PC-9 (cell line): ENCODE measurements at regions not wholly inside any gene's neighbourhood (a gene's known extent, or its start where the extent isn't known, plus 50 kb on each side); places are given as distances from the start of the nearest gene placed in this dataset.

Source experiments
- BruUV-seq: library from RNA; stranded (reverse); fragments of 400-500 nt; replicated peaks from 2 replicates; lab custom pipeline; 2021; lab: Mats Ljungman, UMichigan
- CTCF ChIA-PET: fragments of 300-600 bp; sonication (Branson Sonifier 250); formaldehyde crosslinking; loops from one replicate; lab custom pipeline; 2022; ENCODE audit warnings: antibody characterized with exemption; lab: Charles Lee
- POLR2A ChIA-PET: fragments of 300-600 bp; sonication (Branson Sonifier 250); formaldehyde crosslinking; loops from one replicate; lab custom pipeline; 2022; ENCODE audit warnings: antibody characterized with exemption; ENCODE audit not compliant: unreplicated experiment; lab: Charles Lee
- DNase-seq, 2 experiments: peaks; one replicate each; pipeline versions ENCODE4 v3.0.0 to v3.0.0-alpha.2; 2015 to 2022; ENCODE audit warnings: mixed read lengths in 1 of 2
- H2AFZ ChIP-seq: fragments of 200-600 bp; sonication (generic); 2 replicates; pipeline ENCODE4 v1.8.1; 2017; ENCODE audit warnings: antibody characterized with exemption
- H3F3A ChIP-seq: fragments of 200-600 bp; sonication (generic); 2 replicates; pipeline ENCODE4 v1.8.1; 2017; ENCODE audit warnings: antibody characterized with exemption, mild to moderate bottlenecking, low read depth; ENCODE audit not compliant: insufficient read depth
- H3K27ac ChIP-seq: fragments of 200-600 bp; sonication (generic); 2 replicates; pipeline ENCODE4 v1.6.1; 2016; ENCODE audit warnings: mixed run types
- H3K27me3 ChIP-seq: fragments of 200-600 bp; sonication (generic); 2 replicates; pipeline ENCODE4 v1.6.1; 2016; ENCODE audit warnings: low read depth, mixed run types; ENCODE audit not compliant: insufficient read depth
- H3K36me3 ChIP-seq: fragments of 200-600 bp; sonication (generic); 2 replicates; pipeline ENCODE4 v1.6.1; 2016; ENCODE audit warnings: low read depth, mixed run types
- H3K4me1 ChIP-seq: fragments of 200-600 bp; sonication (generic); replicated peaks from 2 replicates; pipeline ENCODE4 v1.6.1; 2016; ENCODE audit warnings: mixed run types; ENCODE audit not compliant: insufficient read depth
- H3K4me2 ChIP-seq: fragments of 200-600 bp; sonication (generic); 2 replicates; pipeline ENCODE4 v1.6.1; 2017; ENCODE audit warnings: mixed run types
- H3K4me3 ChIP-seq: fragments of 200-600 bp; sonication (generic); 2 replicates; pipeline ENCODE4 v1.6.1; 2016; ENCODE audit warnings: mixed run types
- H3K79me2 ChIP-seq: fragments of 200-600 bp; sonication (generic); 2 replicates; pipeline ENCODE4 v1.6.1; 2017; ENCODE audit warnings: low read depth, mixed run types
- H3K9me2 ChIP-seq: fragments of 200-600 bp; sonication (generic); 2 replicates; pipeline ENCODE4 v1.8.1; 2017; ENCODE audit warnings: mild to moderate bottlenecking; ENCODE audit not compliant: insufficient read depth
- H3K9me3 ChIP-seq: fragments of 200-600 bp; sonication (generic); 2 replicates; pipeline ENCODE4 v1.8.1; 2016; ENCODE audit warnings: low read depth; ENCODE audit not compliant: insufficient read depth
- H4K20me1 ChIP-seq: fragments of 200-600 bp; sonication (generic); 2 replicates; pipeline ENCODE4 v1.8.1; 2017; ENCODE audit not compliant: insufficient read depth
- CTCF ChIP-seq: fragments of 200-600 bp; sonication (generic); conservative IDR thresholded peaks from 2 replicates; pipeline ENCODE4 v1.6.1; 2017; ENCODE audit warnings: mixed run types, antibody characterized with exemption, mild to moderate bottlenecking, moderate library complexity
- EZH2 ChIP-seq: fragments of 200-600 bp; sonication (generic); IDR thresholded peaks from 2 replicates; pipeline ENCODE4 v1.8.0; 2017; ENCODE audit warnings: antibody characterized with exemption, low read depth
- intact Hi-C: fragments of 100-400 bp; cut with micrococcal nuclease; formaldehyde crosslinking; loops from one replicate; pipeline ENCODE4 v1.10.0; 2022; ENCODE audit not compliant: unreplicated experiment

DNA sequence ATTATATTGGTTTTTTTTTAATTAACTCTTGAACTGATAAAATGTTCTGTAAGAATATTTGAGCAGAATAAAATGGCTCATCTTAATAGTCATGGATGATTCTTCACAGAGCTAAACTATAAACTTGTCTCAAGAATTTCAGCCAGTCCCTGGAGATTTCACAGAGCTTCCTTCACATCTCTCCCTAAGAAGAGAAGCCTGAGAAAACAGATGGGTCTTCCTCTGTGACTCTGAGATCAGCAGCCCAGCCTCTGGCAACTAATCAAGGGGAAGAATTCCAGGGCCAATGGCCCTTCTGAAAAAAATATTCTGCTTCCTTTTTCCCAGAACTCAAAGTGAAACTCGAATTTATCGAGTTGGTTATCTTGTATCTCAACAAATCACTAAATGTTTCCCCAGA lies 122.2 kb upstream of the ITGA1 start:
- no peak overlapping the region for H3K27ac ChIP-seq
- no peak for DNase-seq
- no peaks in the 10 kb centered on the region for H3K9me3 ChIP-seq
- H2AFZ ChIP-seq = no peak overlapping the region
- no peaks in the 10 kb centered on the region for H3K4me1 ChIP-seq
- BruUV-seq = no TSS peak
- no peaks in the 10 kb centered on the region for H3K27me3 ChIP-seq
- TF ChIP-seq CTCF (no peak), EZH2 (no peak)
- ChIA-PET CTCF (no interaction called here), POLR2A (no interaction called here)
- intact Hi-C loops = no loop called here
- H3F3A ChIP-seq = no peaks in the 10 kb centered on the region
- no peaks in the 10 kb centered on the region for H4K20me1 ChIP-seq
- H3K4me2 ChIP-seq = no peak overlapping the region
- no peaks in the 10 kb centered on the region for H3K36me3 ChIP-seq
- no peaks in the 10 kb centered on the region for H3K79me2 ChIP-seq
- H3K4me3 ChIP-seq = no peak overlapping the region
- H3K9me2 ChIP-seq = no peaks in the 10 kb centered on the region

DNA sequence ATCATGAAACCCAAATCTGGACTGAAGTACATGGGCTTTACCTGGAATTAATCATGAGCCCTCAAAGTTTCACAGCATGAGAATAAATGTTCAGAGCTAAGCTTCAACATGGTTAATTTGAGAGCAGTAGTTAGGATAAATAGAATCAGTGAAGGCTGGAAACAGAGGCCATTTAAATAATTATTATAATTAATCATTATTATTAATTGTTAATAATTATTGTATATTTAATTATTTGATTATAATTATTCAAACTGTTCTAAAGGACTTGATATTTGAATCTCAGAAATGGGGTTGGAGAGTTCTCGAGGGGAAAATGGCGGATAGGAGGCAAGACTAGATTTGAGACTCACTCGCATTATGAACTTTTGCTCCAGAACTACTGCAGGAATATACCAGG lies 119.6 kb upstream of the ITGA1 start:
- Histone ChIP-seq H3K4me3 (no peak overlapping the region), H3K27me3 (no peaks in the 10 kb centered on the region), H3K4me1 (no peaks in the 10 kb centered on the region), H2AFZ (no peak overlapping the region), H3K36me3 (no peaks in the 10 kb centered on the region), H3F3A (no peaks in the 10 kb centered on the region), H3K79me2 (no peaks in the 10 kb centered on the region), H4K20me1 (no peaks in the 10 kb centered on the region), H3K4me2 (no peak overlapping the region), H3K9me3 (no peaks in the 10 kb centered on the region), H3K9me2 (no peaks in the 10 kb centered on the region), H3K27ac (no peak overlapping the region)
- no TSS peak for BruUV-seq
- intact Hi-C loops = no loop called here
- no peak for TF ChIP-seq CTCF
- TF ChIP-seq EZH2 = no peak
- CTCF ChIA-PET = no interaction called here
- DNase-seq = no peak
- POLR2A ChIA-PET = no interaction called here

DNA sequence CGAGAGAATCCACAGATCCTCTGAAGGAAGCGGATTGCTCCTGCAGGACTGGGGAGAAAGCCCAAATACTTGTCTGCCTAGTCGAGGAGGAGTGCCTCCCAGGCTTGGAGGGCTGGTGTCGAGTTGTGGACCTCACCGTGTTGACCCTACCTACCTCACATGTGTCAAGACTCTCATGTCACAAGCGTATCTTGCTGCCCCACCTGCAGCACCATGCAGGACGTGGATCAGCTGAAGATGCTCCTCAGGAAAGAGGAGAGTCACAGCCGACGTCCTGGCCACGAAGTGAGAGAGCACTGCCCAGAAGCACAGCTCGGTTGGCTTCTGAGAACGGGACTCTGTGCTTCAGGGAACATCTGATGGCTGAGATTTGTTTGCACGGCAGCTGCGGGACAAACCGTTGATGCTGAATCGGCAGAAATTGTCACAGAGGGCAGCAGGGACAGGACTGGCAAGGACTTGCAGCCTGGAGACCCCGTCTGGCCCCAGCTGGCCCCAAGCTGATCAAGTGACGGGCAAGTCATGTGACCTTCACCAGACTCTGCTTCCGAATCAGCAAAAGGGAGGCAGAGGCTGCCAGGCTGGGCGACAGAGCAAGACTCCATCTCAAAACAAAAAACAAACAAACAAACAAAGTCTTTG lies 119.1 kb upstream of the ITGA1 start:
- H3K4me1 ChIP-seq = no peaks in the 10 kb centered on the region
- intact Hi-C loops = no loop called here
- ChIA-PET POLR2A (no interaction called here), CTCF (no interaction called here)
- BruUV-seq = no TSS peak
- H2AFZ ChIP-seq = no peak overlapping the region
- H4K20me1 ChIP-seq = no peaks in the 10 kb centered on the region
- H3K9me3 ChIP-seq = no peaks in the 10 kb centered on the region
- no peaks in the 10 kb centered on the region for H3K36me3 ChIP-seq
- no peaks in the 10 kb centered on the region for H3K79me2 ChIP-seq
- H3K9me2 ChIP-seq = no peaks in the 10 kb centered on the region
- DNase-seq = no peak
- H3F3A ChIP-seq = no peaks in the 10 kb centered on the region
- TF ChIP-seq CTCF (no peak), EZH2 (no peak)
- H3K4me3 ChIP-seq = no peak overlapping the region
- no peaks in the 10 kb centered on the region for H3K27me3 ChIP-seq
- no peak overlapping the region for H3K27ac ChIP-seq
- H3K4me2 ChIP-seq = no peak overlapping the region
